SH-SY5Y (cell line): ENCODE measurements at regions not wholly inside any gene's neighbourhood (a gene's known extent, or its start where the extent isn't known, plus 50 kb on each side); places are given as distances from the start of the nearest gene placed in this dataset.

Source experiments
- GATA2 ChIP-seq: IDR thresholded peaks from 2 replicates; pipeline ENCODE4 v1.6.1; 2011; ENCODE audit warnings: mild to moderate bottlenecking, low read depth, low read length
- GATA3 ChIP-seq: IDR thresholded peaks from 2 replicates; pipeline ENCODE4 v1.6.1; 2011; ENCODE audit warnings: low read depth, mild to moderate bottlenecking, low read length, moderate library complexity

GRCh38 chr14:31968956-31969698, 108.0 kb upstream of the ARHGAP5 start:
- TF ChIP-seq GATA2 = no peak
- TF ChIP-seq GATA3 = no peak
